ENCODE measurements at regions not wholly inside any gene's neighbourhood (a gene's known extent, or its start where the extent isn't known, plus 50 kb on each side); places are given as distances from the start of the nearest gene placed in this dataset.

GRCh38 chr5:125338440-125339174, 592.2 kb upstream of the ZNF608 start:
- no peak overlapping the region for H3K4me3 ChIP-seq (ENCODE audit: control insufficient read depth in 1 of 2, extremely low read depth in 1 of 2, low read length in 1 of 2)
- Mint-ChIP-seq H3K27ac (no peak overlapping the region), H3K36me3 (no peaks in the 10 kb centered on the region)

GRCh38 chr5:125341436-125341835, 595.0 kb upstream of the ZNF608 start:
- Histone ChIP-seq H3K27ac (ENCODE audit: low read length) (no peak overlapping the region), H3K4me3 (ENCODE audit: control insufficient read depth in 1 of 2, extremely low read depth in 1 of 2, low read length in 1 of 2) (no peak overlapping the region), H3K36me3 (ENCODE audit: control insufficient read depth in 2 of 2, extremely low read depth in 1 of 2, insufficient read depth in 1 of 2, low read length in 1 of 2) (no peaks in the 10 kb centered on the region), H3K9me3 (no peaks in the 10 kb centered on the region), H3K4me1 (ENCODE audit: control insufficient read depth in 1 of 2, extremely low read depth in 1 of 2, insufficient read depth in 2 of 2, low read length in 2 of 2) (no peaks in the 10 kb centered on the region), H3K27me3 (replicated peaks in 1 of 2; ENCODE audit: control insufficient read depth in 2 of 2, extremely low read depth in 1 of 2, insufficient read depth in 2 of 2, low read length in 1 of 2) (no peaks in the 10 kb centered on the region)
- DNase-seq (no peak), ATAC-seq (replicated peaks in 1 of 4) (no peak)
- POLR2A ChIA-PET: no interaction called here
- WGBS (ENCODE audit: insufficient coverage): 43% methylated on average over 1 of the region's 1 CpG
- CTCF ChIA-PET: no interaction called here
- H3K27ac Mint-ChIP-seq: no peak overlapping the region
- no peaks in the 10 kb centered on the region for H3K36me3 Mint-ChIP-seq
- H3K4me3 Mint-ChIP-seq: no peak overlapping the region
- peaks cover 3 to 35% (median 27%) of the 10 kb centered on the region in 3 donors for H3K9me3 Mint-ChIP-seq
- H3K27me3 Mint-ChIP-seq: no peaks in the 10 kb centered on the region
- no peaks in the 10 kb centered on the region for H3K4me1 Mint-ChIP-seq

More at GRCh38 chr5:125338440-125339174, 592.2 kb upstream of the ZNF608 start:
- Histone ChIP-seq H3K27me3 (replicated peaks in 1 of 2; ENCODE audit: control insufficient read depth in 2 of 2, extremely low read depth in 1 of 2, insufficient read depth in 2 of 2, low read length in 1 of 2) (no peaks in the 10 kb centered on the region), H3K4me1 (ENCODE audit: control insufficient read depth in 1 of 2, extremely low read depth in 1 of 2, insufficient read depth in 2 of 2, low read length in 2 of 2) (no peaks in the 10 kb centered on the region), H3K27ac (ENCODE audit: low read length) (no peak overlapping the region), H3K9me3 (no peaks in the 10 kb centered on the region), H3K36me3 (ENCODE audit: control insufficient read depth in 2 of 2, extremely low read depth in 1 of 2, insufficient read depth in 1 of 2, low read length in 1 of 2) (no peaks in the 10 kb centered on the region)
- Mint-ChIP-seq H3K4me1 (no peaks in the 10 kb centered on the region), H3K9me3 (peaks cover 3 to 26% (median 24%) of the 10 kb centered on the region in 3 donors), H3K27me3 (no peaks in the 10 kb centered on the region), H3K4me3 (no peak overlapping the region)
- ATAC-seq (replicated peaks in 1 of 4) (no peak), DNase-seq (no peak)
- POLR2A ChIA-PET: no interaction called here
- CTCF ChIA-PET: no interaction called here
- WGBS (ENCODE audit: insufficient coverage): no CpG with 5 or more reads among the region's 2 CpGs

GRCh38 chr5:125343015-125343414, 596.6 kb upstream of the ZNF608 start:
- H3K4me3 ChIP-seq (ENCODE audit: control insufficient read depth in 1 of 2, extremely low read depth in 1 of 2, low read length in 1 of 2): no peak overlapping the region
- H3K27me3 ChIP-seq (replicated peaks in 1 of 2; ENCODE audit: control insufficient read depth in 2 of 2, extremely low read depth in 1 of 2, insufficient read depth in 2 of 2, low read length in 1 of 2): no peaks in the 10 kb centered on the region
- no peak overlapping the region for H3K27ac ChIP-seq (ENCODE audit: low read length)
- ChIA-PET CTCF (no interaction called here), POLR2A (no interaction called here)
- H3K36me3 ChIP-seq (ENCODE audit: control insufficient read depth in 2 of 2, extremely low read depth in 1 of 2, insufficient read depth in 1 of 2, low read length in 1 of 2): no peaks in the 10 kb centered on the region
- WGBS (ENCODE audit: insufficient coverage): no CpG with 5 or more reads among the region's 2 CpGs
- Mint-ChIP-seq H3K36me3 (no peaks in the 10 kb centered on the region), H3K4me1 (no peaks in the 10 kb centered on the region), H3K27ac (no peak overlapping the region), H3K4me3 (no peak overlapping the region), H3K9me3 (peaks cover 0 to 31% (median 27%) of the 10 kb centered on the region in 3 donors), H3K27me3 (no peaks in the 10 kb centered on the region)
- ATAC-seq (replicated peaks in 1 of 4) (no peak), DNase-seq (no peak)
- no peaks in the 10 kb centered on the region for H3K9me3 ChIP-seq
- no peaks in the 10 kb centered on the region for H3K4me1 ChIP-seq (ENCODE audit: control insufficient read depth in 1 of 2, extremely low read depth in 1 of 2, insufficient read depth in 2 of 2, low read length in 2 of 2)

- Histone ChIP-seq H3K9me3 (no peaks in the 10 kb centered on the region), H3K27me3 (replicated peaks in 1 of 2; ENCODE audit: control insufficient read depth in 2 of 2, extremely low read depth in 1 of 2, insufficient read depth in 2 of 2, low read length in 1 of 2) (no peaks in the 10 kb centered on the region), H3K4me1 (ENCODE audit: control insufficient read depth in 1 of 2, extremely low read depth in 1 of 2, insufficient read depth in 2 of 2, low read length in 2 of 2) (no peaks in the 10 kb centered on the region), H3K36me3 (ENCODE audit: control insufficient read depth in 2 of 2, extremely low read depth in 1 of 2, insufficient read depth in 1 of 2, low read length in 1 of 2) (no peaks in the 10 kb centered on the region), H3K27ac (ENCODE audit: low read length) (no peak overlapping the region), H3K4me3 (ENCODE audit: control insufficient read depth in 1 of 2, extremely low read depth in 1 of 2, low read length in 1 of 2) (no peak overlapping the region)
- Mint-ChIP-seq H3K4me1 (no peaks in the 10 kb centered on the region), H3K27me3 (no peaks in the 10 kb centered on the region), H3K36me3 (no peaks in the 10 kb centered on the region), H3K9me3 (peaks cover 5 to 25% (median 21%) of the 10 kb centered on the region in 3 donors), H3K27ac (no peak overlapping the region), H3K4me3 (no peak overlapping the region)
- ATAC-seq (replicated peaks in 1 of 4) (no peak), DNase-seq (no peak)
- POLR2A ChIA-PET: no interaction called here
- CTCF ChIA-PET: no interaction called here
- WGBS (ENCODE audit: insufficient coverage): 91% methylated on average over 4 of the region's 5 CpGs
Observed at GRCh38 chr5:125346316-125346715, 599.9 kb upstream of the ZNF608 start.

- Histone ChIP-seq H3K4me1 (ENCODE audit: control insufficient read depth in 1 of 2, extremely low read depth in 1 of 2, insufficient read depth in 2 of 2, low read length in 2 of 2) (no peaks in the 10 kb centered on the region), H3K27me3 (replicated peaks in 1 of 2; ENCODE audit: control insufficient read depth in 2 of 2, extremely low read depth in 1 of 2, insufficient read depth in 2 of 2, low read length in 1 of 2) (no peaks in the 10 kb centered on the region), H3K36me3 (ENCODE audit: control insufficient read depth in 2 of 2, extremely low read depth in 1 of 2, insufficient read depth in 1 of 2, low read length in 1 of 2) (no peaks in the 10 kb centered on the region), H3K4me3 (ENCODE audit: control insufficient read depth in 1 of 2, extremely low read depth in 1 of 2, low read length in 1 of 2) (no peak overlapping the region), H3K9me3 (no peaks in the 10 kb centered on the region), H3K27ac (ENCODE audit: low read length) (no peak overlapping the region)
- Mint-ChIP-seq H3K4me1 (no peaks in the 10 kb centered on the region), H3K4me3 (no peak overlapping the region), H3K27me3 (no peaks in the 10 kb centered on the region), H3K9me3 (peaks cover 5 to 12% (median 5%) of the 10 kb centered on the region in 3 donors), H3K27ac (no peak overlapping the region), H3K36me3 (no peaks in the 10 kb centered on the region)
- ChIA-PET POLR2A (no interaction called here), CTCF (no interaction called here)
- no peak for ATAC-seq (replicated peaks in 1 of 4)
- DNase-seq: no peak
- WGBS (ENCODE audit: insufficient coverage): 93% methylated on average over 7 of the region's 11 CpGs
Observed at GRCh38 chr5:125348221-125348692, 601.8 kb upstream of the ZNF608 start.

GRCh38 chr5:125348936-125349831, 602.7 kb upstream of the ZNF608 start:
- H3K36me3 Mint-ChIP-seq: no peaks in the 10 kb centered on the region
- Histone ChIP-seq H3K4me3 (ENCODE audit: control insufficient read depth in 1 of 2, extremely low read depth in 1 of 2, low read length in 1 of 2) (no peak overlapping the region), H3K27me3 (replicated peaks in 1 of 2; ENCODE audit: control insufficient read depth in 2 of 2, extremely low read depth in 1 of 2, insufficient read depth in 2 of 2, low read length in 1 of 2) (no peaks in the 10 kb centered on the region), H3K27ac (ENCODE audit: low read length) (no peak overlapping the region), H3K4me1 (ENCODE audit: control insufficient read depth in 1 of 2, extremely low read depth in 1 of 2, insufficient read depth in 2 of 2, low read length in 2 of 2) (no peaks in the 10 kb centered on the region), H3K36me3 (ENCODE audit: control insufficient read depth in 2 of 2, extremely low read depth in 1 of 2, insufficient read depth in 1 of 2, low read length in 1 of 2) (no peaks in the 10 kb centered on the region), H3K9me3 (no peaks in the 10 kb centered on the region)
- H3K27me3 Mint-ChIP-seq: no peaks in the 10 kb centered on the region
- H3K4me3 Mint-ChIP-seq: no peak overlapping the region
- no peak overlapping the region for H3K27ac Mint-ChIP-seq
- ATAC-seq (replicated peaks in 1 of 4) (no peak), DNase-seq (no peak)
- CTCF ChIA-PET: no interaction called here
- H3K4me1 Mint-ChIP-seq: no peaks in the 10 kb centered on the region
- H3K9me3 Mint-ChIP-seq: peaks cover 5 to 18% (median 12%) of the 10 kb centered on the region in 3 donors
- 79% methylated on average over 3 of the region's 9 CpGs for WGBS (ENCODE audit: insufficient coverage)
- POLR2A ChIA-PET: no interaction called here

All from T-cell (primary cell).